GM12892 (cell line): ENCODE measurements at regions not wholly inside any gene's neighbourhood (a gene's known extent, or its start where the extent isn't known, plus 50 kb on each side); places are given as distances from the start of the nearest gene placed in this dataset.
"Not testable (repeated sequence)": the region's sequence is repeated elsewhere in the genome, so short reads cannot be mapped to it uniquely, and the experiment has no call there.

ENCODE experiments used
- POLR2A ChIP-seq: IDR thresholded peaks from 2 replicates; pipeline ENCODE4 v1.6.1; 2011; ENCODE audit warnings: low read depth, low read length, control low read depth
- POLR2AphosphoS5 ChIP-seq: IDR thresholded peaks from 2 replicates; pipeline ENCODE4 v1.6.1; 2011; ENCODE audit warnings: low read depth, low read length, control low read depth
- TAF1 ChIP-seq: IDR thresholded peaks from 2 replicates; pipeline ENCODE4 v1.6.1; 2011; ENCODE audit warnings: low read depth, mild to moderate bottlenecking, control low read depth, low read length, borderline replicate concordance

DNA sequence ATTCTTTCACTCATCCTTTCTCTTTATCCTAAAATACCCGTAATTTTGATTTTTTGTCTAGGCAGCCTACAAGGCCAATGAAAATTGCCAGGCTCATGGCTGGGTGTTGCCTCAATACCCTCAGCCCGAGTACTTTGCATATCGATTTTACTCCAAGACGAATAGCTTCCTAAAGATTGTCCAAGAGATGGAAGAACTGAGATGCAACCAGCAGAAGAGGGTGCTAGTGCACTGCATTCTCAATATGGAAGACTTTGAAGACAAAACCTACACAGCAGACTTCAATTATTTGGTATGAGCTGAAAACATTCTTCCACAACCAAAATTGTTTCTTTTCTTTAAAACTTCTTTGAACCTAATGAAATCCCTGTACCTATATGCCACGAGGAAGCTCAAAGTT, 95.0 kb downstream of the KLRB1 start:
- not testable (repeated sequence) for TF ChIP-seq POLR2A, POLR2AphosphoS5, TAF1
